Breast epithelium (tissue), 4 donors: ENCODE measurements at regions not wholly inside any gene's neighbourhood (a gene's known extent, or its start where the extent isn't known, plus 50 kb on each side); places are given as distances from the start of the nearest gene placed in this dataset.

Experiments
- DNase-seq, 2 donors: peaks; one replicate each; pipeline ENCODE4 v3.0.0-alpha.2; 2019; ENCODE audit warnings: low spot score in 2 of 2
- H3K27ac ChIP-seq, 2 donors: fragments of 200-600 bp; sonication (generic) in 1 of 2; one replicate each; pipeline ENCODE4 v1.5.1; 2016 to 2019; ENCODE audit warnings: mild to moderate bottlenecking in 1 of 2
- H3K27me3 ChIP-seq, 2 donors: fragments of 200-600 bp; sonication (generic) in 1 of 2; one replicate each; pipeline versions ENCODE4 v1.5.1 to v1.6.0; 2017 to 2019; ENCODE audit warnings: control low read depth in 1 of 2, mild to moderate bottlenecking in 1 of 2
- H3K36me3 ChIP-seq: fragments of 200-600 bp; one replicate; pipeline ENCODE4 v1.5.1; 2019
- H3K4me1 ChIP-seq, 2 donors: fragments of 200-600 bp; sonication (generic); one replicate each; pipeline ENCODE4 v1.5.1; 2016 to 2019; ENCODE audit warnings: control low read depth in 1 of 2
- H3K4me3 ChIP-seq, 3 donors: fragments of 200-600 bp; sonication (generic); 1 replicate in 2 of 3; 2 replicates in 1 of 3; pipeline ENCODE4 v1.5.1; 2016 to 2019; ENCODE audit warnings: mild to moderate bottlenecking in 3 of 3, moderate library complexity in 2 of 3
- H3K9me3 ChIP-seq, 2 donors: fragments of 200-600 bp; sonication (generic) in 1 of 2; one replicate each; pipeline ENCODE4 v1.5.1; 2016 to 2019; ENCODE audit warnings: control low read depth in 1 of 2
- POLR2A ChIP-seq: fragments of 450-650 bp; IDR thresholded peaks from one replicate; pipeline ENCODE4 v1.6.1; 2016; ENCODE audit warnings: antibody characterized with exemption, mild to moderate bottlenecking, moderate library complexity
- POLR2AphosphoS5 ChIP-seq, 3 donors: sonication (generic); formaldehyde crosslinking; IDR thresholded peaks; one replicate each; pipeline ENCODE4 v1.6.1; 2017; ENCODE audit warnings: antibody characterized with exemption in 3 of 3
- intact Hi-C: fragments of 100-400 bp; cut with DNase I; formaldehyde crosslinking; loops from one replicate; pipeline ENCODE4 v1.15.1; 2023; ENCODE audit warnings: low total_unique reads
- TF ChIP-seq, protein P1 (sequence below), 3 donors: fragments of 450-650 bp; IDR thresholded peaks; one replicate each; pipeline ENCODE4 v1.5.1; 2016 to 2017; ENCODE audit warnings: antibody characterized with exemption in 3 of 3, mild to moderate bottlenecking in 3 of 3, moderate library complexity in 3 of 3

- H3K27me3 ChIP-seq: no peaks in the 10 kb centered on the region
- H3K9me3 ChIP-seq: peaks cover under 1 to 3% of the 10 kb centered on the region in 2 donors
- H3K4me3 ChIP-seq: no peak overlapping the region
- no peaks in the 10 kb centered on the region for H3K36me3 ChIP-seq
- TF ChIP-seq POLR2A (no peak), POLR2AphosphoS5 (IDR thresholded peaks at IDR 0.05) (no peak)
- TF ChIP-seq, protein P1, sequence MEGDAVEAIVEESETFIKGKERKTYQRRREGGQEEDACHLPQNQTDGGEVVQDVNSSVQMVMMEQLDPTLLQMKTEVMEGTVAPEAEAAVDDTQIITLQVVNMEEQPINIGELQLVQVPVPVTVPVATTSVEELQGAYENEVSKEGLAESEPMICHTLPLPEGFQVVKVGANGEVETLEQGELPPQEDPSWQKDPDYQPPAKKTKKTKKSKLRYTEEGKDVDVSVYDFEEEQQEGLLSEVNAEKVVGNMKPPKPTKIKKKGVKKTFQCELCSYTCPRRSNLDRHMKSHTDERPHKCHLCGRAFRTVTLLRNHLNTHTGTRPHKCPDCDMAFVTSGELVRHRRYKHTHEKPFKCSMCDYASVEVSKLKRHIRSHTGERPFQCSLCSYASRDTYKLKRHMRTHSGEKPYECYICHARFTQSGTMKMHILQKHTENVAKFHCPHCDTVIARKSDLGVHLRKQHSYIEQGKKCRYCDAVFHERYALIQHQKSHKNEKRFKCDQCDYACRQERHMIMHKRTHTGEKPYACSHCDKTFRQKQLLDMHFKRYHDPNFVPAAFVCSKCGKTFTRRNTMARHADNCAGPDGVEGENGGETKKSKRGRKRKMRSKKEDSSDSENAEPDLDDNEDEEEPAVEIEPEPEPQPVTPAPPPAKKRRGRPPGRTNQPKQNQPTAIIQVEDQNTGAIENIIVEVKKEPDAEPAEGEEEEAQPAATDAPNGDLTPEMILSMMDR (IDR thresholded peaks at IDR 0.05): no peak
- no peaks in the 10 kb centered on the region for H3K4me1 ChIP-seq
- intact Hi-C loops: no loop called here
- H3K27ac ChIP-seq: peak overlapping the region; percentile 78 to 80
- no peak for DNase-seq
Measured at GRCh38 chr3:105997466-105997799, 128.6 kb upstream of the CBLB start.

- Histone ChIP-seq H3K27me3 (no peaks in the 10 kb centered on the region), H3K27ac (peak overlapping the region; percentile 78 to 80), H3K4me3 (peak overlapping the region in 1 of 3 donors; percentile 23), H3K36me3 (no peaks in the 10 kb centered on the region), H3K9me3 (peaks cover 0 to 3% of the 10 kb centered on the region in 2 donors), H3K4me1 (no peaks in the 10 kb centered on the region)
- intact Hi-C loops: no loop called here
- DNase-seq: peak in 1 of 2 donors; percentile 44
- TF ChIP-seq POLR2A: no peak
- TF ChIP-seq POLR2AphosphoS5 (IDR thresholded peaks at IDR 0.05): peak in 2 of 3 donors; percentile 56 to 60
Measured at GRCh38 chr3:105997800-105998526, 129.2 kb upstream of the CBLB start.

DNA sequence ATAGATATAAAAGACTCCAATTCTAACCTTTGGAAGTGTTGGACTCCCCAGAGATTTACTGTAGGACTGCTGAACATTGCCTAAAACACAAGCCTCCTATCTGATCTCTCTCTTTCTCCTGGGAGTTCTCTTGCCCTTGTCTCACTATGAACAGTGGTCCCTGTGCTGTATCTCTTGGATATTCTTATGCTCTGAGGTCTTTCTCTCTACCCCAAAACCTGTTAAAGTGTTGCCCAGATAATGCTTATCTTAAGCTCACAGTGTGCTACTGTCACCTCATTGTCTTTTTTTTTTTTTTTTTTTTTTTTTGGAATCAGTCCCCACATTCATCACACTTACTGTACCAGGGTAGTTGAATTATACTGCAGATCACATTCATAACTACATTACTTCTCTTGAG is 131.0 kb upstream of the CBLB start:
- H3K27ac ChIP-seq: no peak overlapping the region
- no peak for DNase-seq
- peaks cover 0 to 3% of the 10 kb centered on the region in 2 donors for H3K9me3 ChIP-seq
- intact Hi-C loops: no loop called here
- no peaks in the 10 kb centered on the region for H3K27me3 ChIP-seq
- no peak overlapping the region for H3K4me3 ChIP-seq
- TF ChIP-seq, protein P1 (IDR thresholded peaks at IDR 0.05): no peak
- no peak for TF ChIP-seq POLR2A
- TF ChIP-seq POLR2AphosphoS5 (IDR thresholded peaks at IDR 0.05): no peak
- no peaks in the 10 kb centered on the region for H3K4me1 ChIP-seq
- no peaks in the 10 kb centered on the region for H3K36me3 ChIP-seq

DNA sequence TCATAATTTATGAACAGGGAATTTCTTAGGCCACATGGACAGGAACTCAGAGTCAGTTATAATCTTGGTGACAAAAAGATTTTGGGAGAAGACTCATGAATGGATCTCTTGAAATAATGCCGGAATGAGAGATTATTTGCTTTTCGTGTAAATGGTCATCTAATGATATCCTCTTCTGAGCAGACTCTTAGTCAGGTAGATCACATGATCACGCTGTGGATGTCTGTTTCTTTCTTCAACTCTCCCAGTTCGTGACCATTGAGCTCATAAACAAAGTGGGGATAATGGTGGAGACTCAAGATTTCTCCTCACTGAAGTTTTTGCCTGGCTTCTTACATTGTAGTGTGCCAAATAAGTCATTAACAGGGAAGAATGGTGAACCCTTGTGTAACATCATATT is 133.1 kb upstream of the CBLB start:
- Histone ChIP-seq H3K4me1 (no peaks in the 10 kb centered on the region), H3K27ac (no peak overlapping the region), H3K4me3 (no peak overlapping the region), H3K27me3 (no peaks in the 10 kb centered on the region), H3K36me3 (no peaks in the 10 kb centered on the region), H3K9me3 (peaks cover 0 to under 1% of the 10 kb centered on the region in 2 donors)
- intact Hi-C loops: no loop called here
- DNase-seq: no peak
- no peak for TF ChIP-seq POLR2AphosphoS5 (IDR thresholded peaks at IDR 0.05)
- TF ChIP-seq, protein P1 (IDR thresholded peaks at IDR 0.05): no peak
- TF ChIP-seq POLR2A: no peak

GRCh38 chr3:106004137-106004681 is 135.4 kb upstream of the CBLB start:
- no peaks in the 10 kb centered on the region for H3K36me3 ChIP-seq
- H3K9me3 ChIP-seq: no peaks in the 10 kb centered on the region
- intact Hi-C loops: no loop called here
- peak overlapping the region; percentile 10 to 46 (median 16) for H3K4me3 ChIP-seq
- no peaks in the 10 kb centered on the region for H3K4me1 ChIP-seq
- no peaks in the 10 kb centered on the region for H3K27me3 ChIP-seq
- H3K27ac ChIP-seq: peak overlapping the region; percentile 8 to 50
- no peak for DNase-seq
- TF ChIP-seq POLR2A: no peak
- TF ChIP-seq, protein P1 (IDR thresholded peaks at IDR 0.05): no peak
